Keratinocyte (primary cell): ENCODE measurements at regions not wholly inside any gene's neighbourhood (a gene's known extent, or its start where the extent isn't known, plus 50 kb on each side); places are given as distances from the start of the nearest gene placed in this dataset.

Source experiments
- DNase-seq: peaks from one replicate; pipeline ENCODE4 v3.0.0-alpha.2; 2011; ENCODE audit warnings: low read depth, missing footprints, low spot score
- FAIRE-seq: peaks from 2 replicates; lab custom pipeline; 2011; peaks lifted over from hg19 to GRCh38; lab: Jason Lieb, UNC
- H2AFZ ChIP-seq: 2 replicates; pipeline ENCODE4 v1.6.0; 2012; ENCODE audit warnings: low read length, control low read depth, inconsistent platforms; ENCODE audit not compliant: control insufficient read depth
- H3K27ac ChIP-seq: 2 replicates; pipeline ENCODE4 v1.5.1; 2011; ENCODE audit warnings: low read length; ENCODE audit not compliant: control insufficient read depth, insufficient read depth
- H3K27me3 ChIP-seq: 3 replicates; pipeline ENCODE4 v1.6.0; 2011; ENCODE audit warnings: low read length; ENCODE audit not compliant: control insufficient read depth, insufficient read depth; ENCODE audit errors: extremely low read depth
- H3K36me3 ChIP-seq, 2 experiments: 2 replicates in 1 of 2; 3 replicates in 1 of 2; pipeline ENCODE4 v1.5.1; 2011; ENCODE audit warnings: low read length in 2 of 2, mild to moderate bottlenecking in 1 of 2; ENCODE audit not compliant: control insufficient read depth in 2 of 2, insufficient read depth in 2 of 2; ENCODE audit errors: extremely low read depth in 1 of 2
- H3K4me1 ChIP-seq: 3 replicates; pipeline ENCODE4 v1.5.1; 2011; ENCODE audit warnings: low read length; ENCODE audit not compliant: control insufficient read depth, insufficient read depth; ENCODE audit errors: extremely low read depth
- H3K4me2 ChIP-seq: 3 replicates; pipeline ENCODE4 v1.6.0; 2011; ENCODE audit warnings: low read depth, low read length; ENCODE audit not compliant: control insufficient read depth, insufficient read depth; ENCODE audit errors: extremely low read depth
- H3K4me3 ChIP-seq, 3 experiments: fragments of 200-600 bp in 1 of 3; sonication (generic) in 1 of 3; 2 replicates in 2 of 3; 3 replicates in 1 of 3; pipeline ENCODE4 v1.5.1; 2011 to 2016; ENCODE audit warnings: low read length in 3 of 3, mild to moderate bottlenecking in 3 of 3, control low read depth in 2 of 3, inconsistent platforms in 1 of 3, low read depth in 1 of 3, mixed read lengths in 1 of 3, mixed run types in 1 of 3, moderate library complexity in 1 of 3; ENCODE audit not compliant: control insufficient read depth in 2 of 3, insufficient read depth in 2 of 3; ENCODE audit errors: extremely low read depth in 1 of 3
- H3K79me2 ChIP-seq: 2 replicates; pipeline ENCODE4 v1.6.0; 2012; ENCODE audit warnings: low read length; ENCODE audit not compliant: control insufficient read depth, insufficient read depth
- H3K9ac ChIP-seq: 3 replicates; pipeline ENCODE4 v1.6.0; 2011; ENCODE audit warnings: low read length; ENCODE audit not compliant: control insufficient read depth, insufficient read depth; ENCODE audit errors: extremely low read depth
- H3K9me1 ChIP-seq: 3 replicates; pipeline ENCODE4 v1.6.0; 2011; ENCODE audit warnings: low read length; ENCODE audit not compliant: control insufficient read depth, insufficient read depth; ENCODE audit errors: extremely low read depth
- H3K9me3 ChIP-seq: 2 replicates; pipeline ENCODE4 v1.5.1; 2012; ENCODE audit warnings: low read depth, low read length; ENCODE audit not compliant: control insufficient read depth
- H4K20me1 ChIP-seq: 3 replicates; pipeline ENCODE4 v1.6.0; 2011; ENCODE audit warnings: low read length; ENCODE audit not compliant: control insufficient read depth, insufficient read depth; ENCODE audit errors: extremely low read depth
- EZH2 ChIP-seq: IDR thresholded peaks from one replicate; pipeline ENCODE4 v1.6.1; 2012; ENCODE audit warnings: inconsistent platforms, mild to moderate bottlenecking, low read length, moderate library complexity
- dilution Hi-C: fragments of 300-500 bp; cut with MboI; formaldehyde crosslinking; loops from one replicate; pipeline ENCODE4 v1.7.0; 2020; ENCODE audit warnings: low sequenced_read_pairs; ENCODE audit not compliant: extremely low pct_ligation_motif_present
- TF ChIP-seq, protein P1 (sequence below), 3 experiments: IDR thresholded peaks in 1 of 3; conservative IDR thresholded peaks in 1 of 3; optimal IDR thresholded peaks in 1 of 3; 2 replicates in 2 of 3; 3 replicates in 1 of 3; pipeline versions ENCODE3 to v1.5.1; 2011; ENCODE audit warnings: low read length in 3 of 3, mild to moderate bottlenecking in 3 of 3, moderate library complexity in 2 of 3, control low read depth in 1 of 3, inconsistent platforms in 1 of 3; ENCODE audit not compliant: insufficient read depth in 2 of 3; ENCODE audit errors: extremely low read depth in 1 of 3

DNA sequence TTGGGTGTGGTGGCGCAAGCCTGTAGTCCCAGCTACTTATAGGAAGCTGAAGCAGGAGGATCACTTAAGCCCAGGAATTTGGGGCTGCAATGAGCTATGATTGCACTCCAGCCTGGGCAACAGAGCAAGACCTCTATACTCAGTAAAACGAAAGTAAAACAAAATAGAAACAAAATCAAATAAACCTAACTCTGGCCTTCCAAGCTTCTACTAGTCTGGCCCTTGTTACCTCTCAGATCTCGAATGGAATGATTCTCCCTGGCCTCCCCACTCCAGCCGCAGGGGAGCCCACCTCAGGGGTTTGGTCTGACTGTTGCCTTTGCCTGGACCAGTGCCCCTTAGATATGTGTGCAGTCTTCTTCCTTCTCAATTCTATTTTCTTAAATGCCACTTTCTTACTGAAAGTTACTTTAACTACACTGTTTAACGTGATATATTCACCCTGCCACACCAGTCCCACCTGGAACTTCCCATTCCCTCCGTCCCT lies 160.0 kb upstream of the GCFC2 start:
- FAIRE-seq (no peak), DNase-seq (no peak)
- H3K4me3 ChIP-seq, result no peak overlapping the region
- no peak overlapping the region for H2AFZ ChIP-seq
- H3K9me1 ChIP-seq, result no peaks in the 10 kb centered on the region
- H3K79me2 ChIP-seq, result no peaks in the 10 kb centered on the region
- TF ChIP-seq, protein P1, sequence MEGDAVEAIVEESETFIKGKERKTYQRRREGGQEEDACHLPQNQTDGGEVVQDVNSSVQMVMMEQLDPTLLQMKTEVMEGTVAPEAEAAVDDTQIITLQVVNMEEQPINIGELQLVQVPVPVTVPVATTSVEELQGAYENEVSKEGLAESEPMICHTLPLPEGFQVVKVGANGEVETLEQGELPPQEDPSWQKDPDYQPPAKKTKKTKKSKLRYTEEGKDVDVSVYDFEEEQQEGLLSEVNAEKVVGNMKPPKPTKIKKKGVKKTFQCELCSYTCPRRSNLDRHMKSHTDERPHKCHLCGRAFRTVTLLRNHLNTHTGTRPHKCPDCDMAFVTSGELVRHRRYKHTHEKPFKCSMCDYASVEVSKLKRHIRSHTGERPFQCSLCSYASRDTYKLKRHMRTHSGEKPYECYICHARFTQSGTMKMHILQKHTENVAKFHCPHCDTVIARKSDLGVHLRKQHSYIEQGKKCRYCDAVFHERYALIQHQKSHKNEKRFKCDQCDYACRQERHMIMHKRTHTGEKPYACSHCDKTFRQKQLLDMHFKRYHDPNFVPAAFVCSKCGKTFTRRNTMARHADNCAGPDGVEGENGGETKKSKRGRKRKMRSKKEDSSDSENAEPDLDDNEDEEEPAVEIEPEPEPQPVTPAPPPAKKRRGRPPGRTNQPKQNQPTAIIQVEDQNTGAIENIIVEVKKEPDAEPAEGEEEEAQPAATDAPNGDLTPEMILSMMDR (optimal IDR thresholded peaks at IDR 0.05 in 1 of 3, IDR thresholded peaks at IDR 0.05 in 1 of 3, conservative IDR thresholded peaks at IDR 0.05 in 1 of 3; ENCODE audit: extremely low read depth in 1 of 3, insufficient read depth in 2 of 3, low read length in 3 of 3), result no peak
- no peak for TF ChIP-seq EZH2
- H3K36me3 ChIP-seq, result no peaks in the 10 kb centered on the region
- no peaks in the 10 kb centered on the region for H3K9me3 ChIP-seq
- no peak overlapping the region for H3K9ac ChIP-seq
- no peaks in the 10 kb centered on the region for H3K4me1 ChIP-seq
- H4K20me1 ChIP-seq, result no peaks in the 10 kb centered on the region
- no peaks in the 10 kb centered on the region for H3K27me3 ChIP-seq
- dilution Hi-C loops, result no loop called here
- H3K4me2 ChIP-seq, result no peak overlapping the region
- H3K27ac ChIP-seq, result no peak overlapping the region

DNA sequence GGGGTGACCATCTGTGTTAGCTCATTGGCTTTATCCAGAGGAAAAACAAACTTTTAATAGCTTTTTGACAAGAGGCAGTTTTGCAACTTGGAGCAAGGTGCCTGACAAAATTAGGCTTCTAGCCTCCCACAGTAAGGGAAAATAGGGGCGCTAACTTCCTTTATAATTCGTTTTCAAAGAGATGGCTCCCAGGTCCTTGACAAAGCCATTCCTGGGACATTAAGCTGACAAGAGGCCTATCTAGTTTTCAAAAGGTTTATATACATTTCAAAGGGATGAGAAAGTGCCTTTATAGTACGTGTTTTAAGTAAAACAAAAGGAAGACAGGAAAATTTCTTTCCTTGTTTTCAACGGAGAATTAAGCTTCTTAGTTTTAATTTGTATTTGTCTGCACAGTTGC lies 159.4 kb upstream of the GCFC2 start:
- Histone ChIP-seq H3K36me3 (no peaks in the 10 kb centered on the region), H3K4me1 (no peaks in the 10 kb centered on the region), H3K4me3 (no peak overlapping the region), H3K79me2 (no peaks in the 10 kb centered on the region), H3K27ac (no peak overlapping the region), H3K4me2 (no peak overlapping the region), H2AFZ (no peak overlapping the region), H3K9me3 (no peaks in the 10 kb centered on the region), H3K9ac (no peak overlapping the region), H3K9me1 (no peaks in the 10 kb centered on the region), H3K27me3 (no peaks in the 10 kb centered on the region), H4K20me1 (no peaks in the 10 kb centered on the region)
- FAIRE-seq, result no peak
- DNase-seq, result no peak
- TF ChIP-seq, protein P1 (optimal IDR thresholded peaks at IDR 0.05 in 1 of 3, IDR thresholded peaks at IDR 0.05 in 1 of 3, conservative IDR thresholded peaks at IDR 0.05 in 1 of 3; ENCODE audit: extremely low read depth in 1 of 3, insufficient read depth in 2 of 3, low read length in 3 of 3), result no peak
- TF ChIP-seq EZH2, result no peak
- dilution Hi-C loops, result no loop called here
